A549 (cell line): ENCODE measurements at regions not wholly inside any gene's neighbourhood (a gene's known extent, or its start where the extent isn't known, plus 50 kb on each side); places are given as distances from the start of the nearest gene placed in this dataset.

Experiments
- ATAC-seq, 2 experiments: fragments of 200-7000 bp in 1 of 2; fragments of >200 bp in 1 of 2; cut with Nextera tagmentation in 1 of 2; cut with Tn5 transposase in 1 of 2; 3 replicates each; pipeline versions ENCODE4 v1.8.0 to v1.9.1; 2018 to 2020; ENCODE audit warnings: mild to moderate bottlenecking in 1 of 2, moderate library complexity in 1 of 2
- CTCF ChIA-PET: fragments of 300-600 bp; sonication (Branson Sonifier 250); formaldehyde crosslinking; extraction: SDS; loops from one replicate; lab custom pipeline; 2021; ENCODE audit warnings: antibody characterized with exemption, inconsistent platforms; lab: Yijun Ruan, JAX
- POLR2A ChIA-PET: fragments of 350-600 bp; formaldehyde crosslinking; extraction: SDS; loops from one replicate; lab custom pipeline; 2021; ENCODE audit warnings: antibody characterized with exemption, inconsistent platforms; lab: Yijun Ruan, JAX
- DNase-seq, 2 experiments: peaks; one replicate each; pipeline versions ENCODE4 v3.0.0 to v3.0.0-alpha.2; 2011 to 2016; ENCODE audit warnings: low read depth in 1 of 2, low spot score in 1 of 2
- FAIRE-seq: peaks from 2 replicates; lab custom pipeline; 2011; peaks lifted over from hg19 to GRCh38; lab: Jason Lieb, UNC
- H3K27ac ChIP-seq, 2 experiments: fragments of >200 bp; sonication (Bioruptor Twin); formaldehyde crosslinking; 3 replicates each; pipeline ENCODE4 v1.5.1; 2016 to 2017
- H3K4me1 ChIP-seq: fragments of >200 bp; sonication (Bioruptor Twin); formaldehyde crosslinking; 3 replicates; pipeline ENCODE4 v1.6.1; 2016
- H3K4me2 ChIP-seq: fragments of >200 bp; sonication (Bioruptor Twin); formaldehyde crosslinking; 3 replicates; pipeline ENCODE4 v1.6.1; 2016
- H3K4me3 ChIP-seq: fragments of >200 bp; sonication (Bioruptor Twin); formaldehyde crosslinking; 3 replicates; pipeline ENCODE4 v1.5.1; 2016
- H3K9me3 ChIP-seq: fragments of >200 bp; sonication (Bioruptor Twin); formaldehyde crosslinking; 3 replicates; pipeline ENCODE4 v1.6.1; 2016
- ATOH8 ChIP-seq: fragments of 250-450 bp; sonication (Bioruptor Pico); IDR thresholded peaks from 2 replicates; pipeline ENCODE4 v1.5.0; 2020; ENCODE audit warnings: low read depth, mild to moderate bottlenecking, moderate library complexity
- BHLHE40 ChIP-seq: IDR thresholded peaks from 2 replicates; pipeline ENCODE4 v1.6.1; 2012; ENCODE audit warnings: low read depth, low read length, inconsistent platforms
- CHD2 ChIP-seq: fragments of 150-350 bp; IDR thresholded peaks from 2 replicates; pipeline ENCODE4 v1.6.1; 2014; ENCODE audit warnings: low read length; ENCODE audit not compliant: partially characterized antibody
- CHD4 ChIP-seq: fragments of 200-600 bp; sonication (generic); IDR thresholded peaks from 2 replicates; pipeline ENCODE4 v1.6.1; 2016; ENCODE audit warnings: antibody characterized with exemption, mild to moderate bottlenecking, borderline replicate concordance
- ELK1 ChIP-seq: fragments of 150-350 bp; IDR thresholded peaks from 2 replicates; pipeline ENCODE4 v1.6.1; 2014; ENCODE audit warnings: low read depth, mild to moderate bottlenecking, low read length
- ESRRA ChIP-seq: fragments of 150-350 bp; IDR thresholded peaks from 2 replicates; pipeline ENCODE4 v1.6.1; 2014; ENCODE audit warnings: mild to moderate bottlenecking, low read length, borderline replicate concordance
- FOSL2 ChIP-seq, 2 experiments: fragments of 450-650 bp in 1 of 2; fragments of >200 bp in 1 of 2; sonication (Bioruptor Twin) in 1 of 2; formaldehyde crosslinking; IDR thresholded peaks; 2 replicates each; pipeline versions ENCODE4 v1.5.0 to v1.6.1; 2016 to 2020; ENCODE audit warnings: mild to moderate bottlenecking in 1 of 2, moderate library complexity in 1 of 2
- GATA3 ChIP-seq: IDR thresholded peaks from 2 replicates; pipeline ENCODE4 v1.6.1; 2012; ENCODE audit warnings: borderline replicate concordance
- HOXB5 ChIP-seq: fragments of 250-450 bp; sonication (Bioruptor Pico); IDR thresholded peaks from 2 replicates; pipeline ENCODE4 v1.5.0; 2020; ENCODE audit warnings: mild to moderate bottlenecking, moderate library complexity
- JUNB ChIP-seq: fragments of >200 bp; sonication (Bioruptor Twin); formaldehyde crosslinking; IDR thresholded peaks from 2 replicates; pipeline ENCODE4 v1.6.1; 2016
- MAFK ChIP-seq: fragments of 450-650 bp; IDR thresholded peaks from 2 replicates; pipeline ENCODE4 v1.6.1; 2014; ENCODE audit not compliant: partially characterized antibody
- MAX ChIP-seq: IDR thresholded peaks from 2 replicates; pipeline ENCODE4 v1.6.1; 2012
- MAZ ChIP-seq: fragments of 150-350 bp; IDR thresholded peaks from 2 replicates; pipeline ENCODE4 v1.6.1; 2014; ENCODE audit warnings: antibody characterized with exemption, low read depth, low read length, borderline replicate concordance
- MYC ChIP-seq: IDR thresholded peaks from 2 replicates; pipeline ENCODE4 v1.6.1; 2012; ENCODE audit warnings: mild to moderate bottlenecking, inconsistent platforms, low read length, improper control_type of control experiment, borderline replicate concordance
- NPAS2 ChIP-seq: fragments of 250-450 bp; sonication (Bioruptor Pico); IDR thresholded peaks from 2 replicates; pipeline ENCODE4 v1.8.0; 2022; ENCODE audit warnings: mild to moderate bottlenecking, moderate library complexity, borderline replicate concordance
- ZC3H11A ChIP-seq: fragments of 450-650 bp; IDR thresholded peaks from 2 replicates; pipeline ENCODE4 v1.6.1; 2014; ENCODE audit warnings: antibody characterized with exemption, mild to moderate bottlenecking
- ZSCAN20 ChIP-seq: fragments of 250-450 bp; sonication (Bioruptor Pico); IDR thresholded peaks from 2 replicates; pipeline ENCODE4 v1.8.0; 2022; ENCODE audit warnings: mild to moderate bottlenecking, moderate library complexity
- WGBS: methylation state at CpG from one replicate; pipeline ENCODE4 v1.1.6; 2017; ENCODE audit errors: missing lambda C conversion rate; 5-methylcytosine and 5-hydroxymethylcytosine counted together
- TF ChIP-seq, protein P1 (sequence below): fragments of 200-600 bp; sonication (generic); IDR thresholded peaks from 2 replicates; pipeline ENCODE4 v1.6.1; 2016; ENCODE audit warnings: antibody characterized with exemption, mild to moderate bottlenecking, moderate library complexity
- TF ChIP-seq, protein P2 (sequence below): IDR thresholded peaks from 2 replicates; pipeline ENCODE4 v1.6.1; 2012; ENCODE audit warnings: low read depth, borderline replicate concordance

- TF ChIP-seq FOSL2 (IDR thresholded peaks at IDR 0.05): 0 out of 2 replicates have a peak, but pooled peaks have one; percentile 26
- peak; percentile 20; the same call in 1 of the 2 replicates for TF ChIP-seq FOSL2 (CRISPR knock-in tag; IDR thresholded peaks at IDR 0.05)
- TF ChIP-seq, protein P1, sequence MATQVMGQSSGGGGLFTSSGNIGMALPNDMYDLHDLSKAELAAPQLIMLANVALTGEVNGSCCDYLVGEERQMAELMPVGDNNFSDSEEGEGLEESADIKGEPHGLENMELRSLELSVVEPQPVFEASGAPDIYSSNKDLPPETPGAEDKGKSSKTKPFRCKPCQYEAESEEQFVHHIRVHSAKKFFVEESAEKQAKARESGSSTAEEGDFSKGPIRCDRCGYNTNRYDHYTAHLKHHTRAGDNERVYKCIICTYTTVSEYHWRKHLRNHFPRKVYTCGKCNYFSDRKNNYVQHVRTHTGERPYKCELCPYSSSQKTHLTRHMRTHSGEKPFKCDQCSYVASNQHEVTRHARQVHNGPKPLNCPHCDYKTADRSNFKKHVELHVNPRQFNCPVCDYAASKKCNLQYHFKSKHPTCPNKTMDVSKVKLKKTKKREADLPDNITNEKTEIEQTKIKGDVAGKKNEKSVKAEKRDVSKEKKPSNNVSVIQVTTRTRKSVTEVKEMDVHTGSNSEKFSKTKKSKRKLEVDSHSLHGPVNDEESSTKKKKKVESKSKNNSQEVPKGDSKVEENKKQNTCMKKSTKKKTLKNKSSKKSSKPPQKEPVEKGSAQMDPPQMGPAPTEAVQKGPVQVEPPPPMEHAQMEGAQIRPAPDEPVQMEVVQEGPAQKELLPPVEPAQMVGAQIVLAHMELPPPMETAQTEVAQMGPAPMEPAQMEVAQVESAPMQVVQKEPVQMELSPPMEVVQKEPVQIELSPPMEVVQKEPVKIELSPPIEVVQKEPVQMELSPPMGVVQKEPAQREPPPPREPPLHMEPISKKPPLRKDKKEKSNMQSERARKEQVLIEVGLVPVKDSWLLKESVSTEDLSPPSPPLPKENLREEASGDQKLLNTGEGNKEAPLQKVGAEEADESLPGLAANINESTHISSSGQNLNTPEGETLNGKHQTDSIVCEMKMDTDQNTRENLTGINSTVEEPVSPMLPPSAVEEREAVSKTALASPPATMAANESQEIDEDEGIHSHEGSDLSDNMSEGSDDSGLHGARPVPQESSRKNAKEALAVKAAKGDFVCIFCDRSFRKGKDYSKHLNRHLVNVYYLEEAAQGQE: no peak
- ATAC-seq: peak; percentile 83 to 93
- Histone ChIP-seq H3K4me2 (peak overlapping the region; percentile 71), H3K4me3 (no peak overlapping the region), H3K9me3 (no peaks in the 10 kb centered on the region), H3K4me1 (peaks cover 35% of the 10 kb centered on the region), H3K27ac (peak overlapping the region; percentile 10 to 51)
- CTCF ChIA-PET: interaction anchor here (1.1 kb wide), 1 partner anchor 44 kb away, joined by 4 read pairs; no protein-coding TSS in a partner anchor
- POLR2A ChIA-PET: no interaction called here
- FAIRE-seq: no peak
- 38% methylated on average over 5 of the region's 5 CpGs for WGBS
- DNase-seq: peak in 1 of 2 experiments; percentile 31
Observed at GRCh38 chr2:35080231-35080910, 1275.2 kb upstream of the CRIM1 start.

GRCh38 chr2:35067420-35067819, 1288.2 kb upstream of the CRIM1 start:
- Histone ChIP-seq H3K4me2 (no peak overlapping the region), H3K9me3 (peaks cover 12% of the 10 kb centered on the region; the same call in 1 of the 3 replicates), H3K27ac (no peak overlapping the region), H3K4me1 (no peaks in the 10 kb centered on the region), H3K4me3 (no peak overlapping the region)
- WGBS: 11% methylated on average over 1 of the region's 1 CpG
- ATAC-seq (no peak), FAIRE-seq (no peak), DNase-seq (no peak)
- ChIA-PET CTCF (no interaction called here), POLR2A (no interaction called here)
- TF ChIP-seq MAX: no peak
- TF ChIP-seq JUNB: no peak
- no peak for TF ChIP-seq NPAS2 (CRISPR knock-in tag)
- TF ChIP-seq CHD4: no peak
- no peak for TF ChIP-seq MAFK
- TF ChIP-seq ZC3H11A: no peak
- no peak for TF ChIP-seq GATA3
- TF ChIP-seq MYC: no peak
- no peak for TF ChIP-seq ESRRA
- no peak for TF ChIP-seq BHLHE40
- TF ChIP-seq ZSCAN20 (CRISPR knock-in tag): no peak
- TF ChIP-seq FOSL2 (IDR thresholded peaks at IDR 0.05): no peak
- no peak for TF ChIP-seq FOSL2 (CRISPR knock-in tag; IDR thresholded peaks at IDR 0.05)
- TF ChIP-seq, protein P2, sequence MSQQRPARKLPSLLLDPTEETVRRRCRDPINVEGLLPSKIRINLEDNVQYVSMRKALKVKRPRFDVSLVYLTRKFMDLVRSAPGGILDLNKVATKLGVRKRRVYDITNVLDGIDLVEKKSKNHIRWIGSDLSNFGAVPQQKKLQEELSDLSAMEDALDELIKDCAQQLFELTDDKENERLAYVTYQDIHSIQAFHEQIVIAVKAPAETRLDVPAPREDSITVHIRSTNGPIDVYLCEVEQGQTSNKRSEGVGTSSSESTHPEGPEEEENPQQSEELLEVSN: no peak
- no peak for TF ChIP-seq ELK1
- TF ChIP-seq MAZ: no peak
- TF ChIP-seq ATOH8 (CRISPR knock-in tag): no peak
- no peak for TF ChIP-seq CHD2
- no peak for TF ChIP-seq HOXB5 (CRISPR knock-in tag)
